ENCODE measurements at regions not wholly inside any gene's neighbourhood (a gene's known extent, or its start where the extent isn't known, plus 50 kb on each side); places are given as distances from the start of the nearest gene placed in this dataset.
"Not testable (repeated sequence)": the region's sequence is repeated elsewhere in the genome, so short reads cannot be mapped to it uniquely, and the experiment has no call there.

GRCh38 chrX:848386-848785 lies 217.8 kb downstream of the SHOX start:
- no peak for DNase-seq (ENCODE audit: low read depth in 3 of 3)

GRCh38 chrX:843306-843705 lies 212.7 kb downstream of the SHOX start:
- no peak for DNase-seq (ENCODE audit: low read depth in 3 of 3)

- DNase-seq (ENCODE audit: low read depth in 3 of 3): no peak
Observed at GRCh38 chrX:840556-840955, 210.0 kb downstream of the SHOX start.

- DNase-seq (ENCODE audit: low read depth in 3 of 3): not testable (repeated sequence)
Observed at GRCh38 chrX:838666-839065, 208.1 kb downstream of the SHOX start.

- DNase-seq (ENCODE audit: low read depth in 3 of 3): not testable (repeated sequence)
Observed at GRCh38 chrX:835857-836256, 205.3 kb downstream of the SHOX start.

GRCh38 chrX:830532-830931 lies 199.9 kb downstream of the SHOX start:
- DNase-seq (ENCODE audit: low read depth in 3 of 3): no peak

- DNase-seq (ENCODE audit: low read depth in 3 of 3): no peak
Observed at GRCh38 chrX:829145-829544, 198.6 kb downstream of the SHOX start.

GRCh38 chrX:828411-828959 lies 197.9 kb downstream of the SHOX start:
- DNase-seq (ENCODE audit: low read depth in 3 of 3): no peak

GRCh38 chrX:826448-826847 lies 195.9 kb downstream of the SHOX start:
- no peak for DNase-seq (ENCODE audit: low read depth in 3 of 3)

GRCh38 chrX:825991-826390 lies 195.4 kb downstream of the SHOX start:
- DNase-seq (ENCODE audit: low read depth in 3 of 3): no peak

- DNase-seq (ENCODE audit: low read depth in 3 of 3): not testable (repeated sequence)
Observed at GRCh38 chrX:823073-823472, 192.5 kb downstream of the SHOX start.

- no peak for DNase-seq (ENCODE audit: low read depth in 3 of 3)
Observed at GRCh38 chrX:821327-822107, 190.9 kb downstream of the SHOX start.

GRCh38 chrX:819684-820083 lies 189.1 kb downstream of the SHOX start:
- DNase-seq (ENCODE audit: low read depth in 3 of 3): no peak

- DNase-seq (ENCODE audit: low read depth in 3 of 3): no peak
Observed at GRCh38 chrX:817759-818300, 187.2 kb downstream of the SHOX start.

GRCh38 chrX:817147-817546 lies 186.6 kb downstream of the SHOX start:
- DNase-seq (ENCODE audit: low read depth in 3 of 3): not testable (repeated sequence)

GRCh38 chrX:816411-816810 lies 185.8 kb downstream of the SHOX start:
- no peak for DNase-seq (ENCODE audit: low read depth in 3 of 3)

GRCh38 chrX:810186-810585 lies 179.6 kb downstream of the SHOX start:
- DNase-seq (ENCODE audit: low read depth in 3 of 3): no peak

GRCh38 chrX:809081-809480 lies 178.5 kb downstream of the SHOX start:
- no peak for DNase-seq (ENCODE audit: low read depth in 3 of 3)

- DNase-seq (ENCODE audit: low read depth in 3 of 3): no peak
Observed at GRCh38 chrX:806586-806985, 176.0 kb downstream of the SHOX start.

- DNase-seq (ENCODE audit: low read depth in 3 of 3): no peak
Observed at GRCh38 chrX:805988-806387, 175.4 kb downstream of the SHOX start.

GRCh38 chrX:805103-805670 lies 174.6 kb downstream of the SHOX start:
- no peak for DNase-seq (ENCODE audit: low read depth in 3 of 3)

- DNase-seq (ENCODE audit: low read depth in 3 of 3): no peak
Observed at GRCh38 chrX:802846-803245, 172.3 kb downstream of the SHOX start.

- DNase-seq (ENCODE audit: low read depth in 3 of 3): no peak
Observed at GRCh38 chrX:799808-800207, 169.2 kb downstream of the SHOX start.
